ENCODE measurements at regions not wholly inside any gene's neighbourhood (a gene's known extent, or its start where the extent isn't known, plus 50 kb on each side); places are given as distances from the start of the nearest gene placed in this dataset.

GRCh38 chr1:101451888-101452287, 215.1 kb downstream of the S1PR1 start:
- no peak for TF ChIP-seq CTCF (IDR thresholded peaks at IDR 0.05)
- no peak for TF ChIP-seq REST (IDR thresholded peaks at IDR 0.05; ENCODE audit: insufficient read depth in 1 of 2, low read depth in 2 of 2, low read length in 1 of 2)
- no peak for TF ChIP-seq POLR2AphosphoS5 (IDR thresholded peaks at IDR 0.05; ENCODE audit: low read depth, low read length)
- TF ChIP-seq SIN3A (IDR thresholded peaks at IDR 0.05; ENCODE audit: borderline replicate concordance, insufficient read depth, low read depth, low read length) = no peak
- TF ChIP-seq TCF7L2 (IDR thresholded peaks at IDR 0.05; ENCODE audit: low read depth, low read length) = no peak

Measured in Panc1 (cell line).